Adrenal gland (tissue), 5 donors: ENCODE measurements at regions not wholly inside any gene's neighbourhood (a gene's known extent, or its start where the extent isn't known, plus 50 kb on each side); places are given as distances from the start of the nearest gene placed in this dataset.

ENCODE experiments used
- CTCF ChIP-seq, 6 experiments: fragments of 450-650 bp in 4 of 6; fragments of 200-600 bp in 2 of 6; sonication (generic) in 1 of 6; IDR thresholded peaks; 1 replicate in 5 of 6; 2 replicates in 1 of 6; pipeline versions ENCODE4 v1.5.1 to v1.8.0; 2016 to 2021; ENCODE audit warnings: antibody characterized with exemption in 6 of 6, mild to moderate bottlenecking in 2 of 6, moderate library complexity in 1 of 6
- POLR2A ChIP-seq, 2 donors: fragments of 450-650 bp; IDR thresholded peaks; one replicate each; pipeline ENCODE4 v1.6.1; 2017; ENCODE audit warnings: antibody characterized with exemption in 2 of 2, mild to moderate bottlenecking in 2 of 2, moderate library complexity in 1 of 2
- donor health status: DM: no; HTN: no; CAD: no.

GRCh38 chr18:70431203-70431624 is 142.4 kb downstream of the SOCS6 start:
- TF ChIP-seq CTCF (IDR thresholded peaks at IDR 0.05) (no peak), POLR2A (IDR thresholded peaks at IDR 0.05) (no peak)
